ENCODE measurements at regions not wholly inside any gene's neighbourhood (a gene's known extent, or its start where the extent isn't known, plus 50 kb on each side); places are given as distances from the start of the nearest gene placed in this dataset.

DNA sequence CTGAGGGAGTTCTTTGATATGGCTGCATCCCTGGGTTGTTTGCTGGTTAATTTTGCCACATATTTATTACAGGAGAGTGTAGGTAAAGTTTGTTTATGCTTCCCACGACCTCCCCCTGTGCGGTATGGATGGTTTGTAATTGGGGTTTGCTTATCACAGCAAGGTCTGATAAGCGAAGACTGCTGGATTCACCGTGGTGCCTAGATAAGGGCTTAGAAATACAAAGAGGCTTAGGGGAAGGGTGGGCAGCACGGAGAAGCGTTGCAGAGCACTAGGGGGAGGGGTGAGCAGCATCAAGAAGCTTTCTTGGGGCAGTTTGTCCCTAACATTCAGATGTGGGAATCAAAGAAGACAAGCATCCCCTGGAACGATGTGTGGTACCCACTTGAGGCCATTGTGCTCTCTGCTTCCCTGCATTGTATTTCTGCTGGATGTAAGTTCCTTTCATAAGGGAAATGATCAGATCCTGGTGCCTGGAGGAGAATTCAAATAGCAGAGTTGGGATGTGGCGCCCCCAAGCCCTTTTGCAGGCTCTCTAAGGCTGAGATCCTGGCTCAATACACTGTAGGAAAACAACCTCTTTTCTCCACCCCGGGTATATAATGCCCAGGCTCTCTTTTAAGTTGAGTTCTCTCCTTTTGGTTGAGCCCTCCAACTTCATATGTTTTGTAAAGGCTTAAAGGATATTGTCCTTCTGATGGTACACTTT is 598.1 kb upstream of the ADGRL4 start:
- intact Hi-C loops (cut with DNase I): no loop called here
- Histone ChIP-seq H3K4me1 (replicated peaks in 1 of 2) (no peaks in the 10 kb centered on the region), H3K9me3 (replicated peaks in 1 of 3) (no peaks in the 10 kb centered on the region), H3K27me3 (no peaks in the 10 kb centered on the region), H3K36me3 (replicated peaks in 1 of 2) (no peaks in the 10 kb centered on the region), H3K4me3 (no peak overlapping the region), H3K27ac (no peak overlapping the region)
- no peak for DNase-seq
- TF ChIP-seq, protein P1, sequence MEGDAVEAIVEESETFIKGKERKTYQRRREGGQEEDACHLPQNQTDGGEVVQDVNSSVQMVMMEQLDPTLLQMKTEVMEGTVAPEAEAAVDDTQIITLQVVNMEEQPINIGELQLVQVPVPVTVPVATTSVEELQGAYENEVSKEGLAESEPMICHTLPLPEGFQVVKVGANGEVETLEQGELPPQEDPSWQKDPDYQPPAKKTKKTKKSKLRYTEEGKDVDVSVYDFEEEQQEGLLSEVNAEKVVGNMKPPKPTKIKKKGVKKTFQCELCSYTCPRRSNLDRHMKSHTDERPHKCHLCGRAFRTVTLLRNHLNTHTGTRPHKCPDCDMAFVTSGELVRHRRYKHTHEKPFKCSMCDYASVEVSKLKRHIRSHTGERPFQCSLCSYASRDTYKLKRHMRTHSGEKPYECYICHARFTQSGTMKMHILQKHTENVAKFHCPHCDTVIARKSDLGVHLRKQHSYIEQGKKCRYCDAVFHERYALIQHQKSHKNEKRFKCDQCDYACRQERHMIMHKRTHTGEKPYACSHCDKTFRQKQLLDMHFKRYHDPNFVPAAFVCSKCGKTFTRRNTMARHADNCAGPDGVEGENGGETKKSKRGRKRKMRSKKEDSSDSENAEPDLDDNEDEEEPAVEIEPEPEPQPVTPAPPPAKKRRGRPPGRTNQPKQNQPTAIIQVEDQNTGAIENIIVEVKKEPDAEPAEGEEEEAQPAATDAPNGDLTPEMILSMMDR (IDR thresholded peaks at IDR 0.05): no peak
- TF ChIP-seq POLR2A (IDR thresholded peaks at IDR 0.05): no peak
- WGBS, 4 donors: 35 to 50% (median 40%) methylated on average over 9 of the region's 9 CpGs

DNA sequence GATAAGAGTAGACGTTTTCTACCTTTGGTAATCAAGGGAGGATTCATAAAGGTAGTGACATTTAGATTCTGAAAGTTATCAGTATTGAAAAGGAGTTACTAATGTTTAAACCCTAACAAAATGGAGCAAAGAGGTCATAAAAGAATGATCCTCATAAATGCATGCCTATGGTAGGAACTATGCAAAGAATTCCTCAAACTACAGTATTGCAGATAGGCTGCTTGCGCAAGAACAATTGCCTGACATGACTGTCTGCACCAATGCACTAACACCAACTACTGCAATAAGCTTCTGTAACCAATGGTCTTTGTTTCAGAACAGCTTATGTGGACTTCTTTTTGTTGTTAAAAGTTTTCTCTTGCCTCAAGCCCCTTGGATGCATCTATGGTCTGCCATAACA is 597.3 kb upstream of the ADGRL4 start:
- no peaks in the 10 kb centered on the region for H3K27me3 ChIP-seq
- DNase-seq: no peak
- 70 to 84% (median 78%) methylated on average over 2 of the region's 2 CpGs for whole genome bisulfite sequencing, 4 donors
- H3K4me1 ChIP-seq (replicated peaks in 1 of 2): no peaks in the 10 kb centered on the region
- no peaks in the 10 kb centered on the region for H3K36me3 ChIP-seq (replicated peaks in 1 of 2)
- H3K4me3 ChIP-seq: no peak overlapping the region
- no peaks in the 10 kb centered on the region for H3K9me3 ChIP-seq (replicated peaks in 1 of 3)
- no peak overlapping the region for H3K27ac ChIP-seq
- no peak for TF ChIP-seq POLR2A (IDR thresholded peaks at IDR 0.05)
- TF ChIP-seq, protein P1 (IDR thresholded peaks at IDR 0.05): no peak
- intact Hi-C loops (cut with DNase I): no loop called here

DNA sequence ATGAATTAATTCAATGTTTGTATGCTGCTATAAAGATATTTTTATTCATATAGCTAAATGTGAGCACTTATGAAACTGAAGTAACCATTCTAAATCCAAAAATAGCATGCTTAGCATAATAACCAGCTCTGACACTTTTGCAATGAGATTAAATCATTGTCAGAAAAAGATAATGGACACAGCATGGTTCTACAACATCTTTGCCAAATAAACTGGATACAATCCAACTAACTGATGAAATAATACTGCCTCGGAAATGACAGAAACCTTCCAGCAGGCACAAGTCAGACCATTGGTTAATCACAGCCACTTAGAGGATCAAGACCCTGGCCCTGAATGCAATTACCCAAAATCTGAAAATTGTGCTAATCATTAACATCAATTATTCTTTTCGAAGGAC is 592.7 kb upstream of the ADGRL4 start:
- 54 to 66% (median 59%) methylated on average over 2 of the region's 2 CpGs for WGBS, 4 donors
- TF ChIP-seq POLR2A (IDR thresholded peaks at IDR 0.05): no peak
- Histone ChIP-seq H3K27ac (no peak overlapping the region), H3K9me3 (replicated peaks in 1 of 3) (no peaks in the 10 kb centered on the region), H3K4me1 (replicated peaks in 1 of 2) (no peaks in the 10 kb centered on the region), H3K36me3 (replicated peaks in 1 of 2) (no peaks in the 10 kb centered on the region), H3K4me3 (no peak overlapping the region), H3K27me3 (no peaks in the 10 kb centered on the region)
- DNase-seq: no peak
- intact Hi-C loops (cut with DNase I): no loop called here

DNA sequence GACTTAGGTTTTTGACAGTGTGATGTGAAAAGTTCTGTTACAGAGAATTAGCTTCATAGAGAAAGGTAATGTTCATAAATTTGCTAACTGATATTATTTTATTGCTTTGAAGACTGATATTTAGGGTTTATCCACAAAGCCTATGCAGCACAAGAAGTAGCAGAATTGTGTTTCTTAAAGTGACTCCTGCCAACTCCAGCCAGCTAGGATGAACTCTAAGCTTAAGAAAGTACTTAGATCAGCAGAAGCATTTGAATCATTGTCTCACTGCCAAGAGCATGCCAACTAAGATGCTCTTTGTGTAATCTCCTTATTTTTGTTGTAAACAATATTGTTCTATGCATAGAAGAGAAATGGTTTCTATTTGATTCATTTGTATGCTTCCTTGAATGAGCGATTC is 589.4 kb upstream of the ADGRL4 start:
- TF ChIP-seq, protein P1 (IDR thresholded peaks at IDR 0.05): no peak
- TF ChIP-seq POLR2A (IDR thresholded peaks at IDR 0.05): no peak
- no peaks in the 10 kb centered on the region for H3K9me3 ChIP-seq (replicated peaks in 1 of 3)
- H3K27me3 ChIP-seq: no peaks in the 10 kb centered on the region
- 83 to 98% (median 88%) methylated on average over 1 of the region's 1 CpG for WGBS, 4 donors
- intact Hi-C loops (cut with DNase I): no loop called here
- H3K36me3 ChIP-seq (replicated peaks in 1 of 2): no peaks in the 10 kb centered on the region
- H3K27ac ChIP-seq: no peak overlapping the region
- DNase-seq: no peak
- H3K4me3 ChIP-seq: no peak overlapping the region
- H3K4me1 ChIP-seq (replicated peaks in 1 of 2): no peaks in the 10 kb centered on the region

DNA sequence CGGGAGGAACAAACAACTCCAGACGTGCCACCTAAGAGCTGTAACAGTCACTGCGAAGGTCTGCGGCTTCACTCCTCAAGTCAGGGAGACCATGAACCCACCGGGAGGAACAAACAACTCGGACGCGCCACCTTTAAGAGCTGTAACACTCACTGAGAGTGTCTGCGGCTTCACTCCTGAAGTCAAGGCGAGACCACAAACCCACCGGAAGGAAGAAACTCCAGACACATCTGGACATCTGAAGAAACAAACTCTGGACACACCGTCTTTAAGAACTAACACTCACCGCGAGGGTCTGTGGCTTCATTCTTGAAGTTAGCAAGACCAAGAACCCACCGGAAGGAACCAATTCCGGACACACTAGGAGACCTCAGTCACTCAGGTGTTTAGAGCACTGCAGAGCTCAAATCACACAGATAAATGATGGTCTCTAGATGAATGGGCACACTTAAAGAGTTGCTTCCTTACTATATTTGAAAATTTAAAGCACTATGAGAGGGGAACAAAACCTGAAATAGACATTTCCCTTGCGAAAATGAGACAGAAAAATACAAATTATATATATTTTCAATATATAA is 587.7 kb upstream of the ADGRL4 start:
- Histone ChIP-seq H3K27me3 (no peaks in the 10 kb centered on the region), H3K4me1 (replicated peaks in 1 of 2) (no peaks in the 10 kb centered on the region), H3K9me3 (replicated peaks in 1 of 3) (no peaks in the 10 kb centered on the region), H3K36me3 (replicated peaks in 1 of 2) (no peaks in the 10 kb centered on the region), H3K4me3 (no peak overlapping the region), H3K27ac (no peak overlapping the region)
- TF ChIP-seq POLR2A (IDR thresholded peaks at IDR 0.05): no peak
- TF ChIP-seq, protein P1 (IDR thresholded peaks at IDR 0.05): no peak
- intact Hi-C loops (cut with DNase I): no loop called here
- WGBS, 4 donors: 74 to 88% (median 82%) methylated on average over 11 to 17 of the region's 17 CpGs
- no peak for DNase-seq

Data from adrenal gland (tissue), 9 donors.